Hindlimb muscle (tissue), 1 donor: ENCODE measurements at regions not wholly inside any gene's neighbourhood (a gene's known extent, or its start where the extent isn't known, plus 50 kb on each side); places are given as distances from the start of the nearest gene placed in this dataset.
"Not testable (repeated sequence)": the region's sequence is repeated elsewhere in the genome, so short reads cannot be mapped to it uniquely, and the experiment has no call there.

Source experiments
- DNase-seq: peaks from one replicate; pipeline ENCODE4 v3.0.0-alpha.2; 2013

- no peak for DNase-seq
Observed at GRCh38 chr2:183536290-183536689, 412.0 kb downstream of the NUP35 start.

- no peak for DNase-seq
Observed at GRCh38 chr2:183536714-183537113, 412.5 kb downstream of the NUP35 start.

- DNase-seq = no peak
Observed at GRCh38 chr2:183541766-183542165, 417.5 kb downstream of the NUP35 start.

- DNase-seq = no peak
Observed at GRCh38 chr2:183542606-183543005, 418.4 kb downstream of the NUP35 start.

GRCh38 chr2:183543222-183543621, 419.0 kb downstream of the NUP35 start:
- DNase-seq = no peak

GRCh38 chr2:183543731-183544130, 419.5 kb downstream of the NUP35 start:
- no peak for DNase-seq

GRCh38 chr2:183546560-183547350, 422.5 kb downstream of the NUP35 start:
- not testable (repeated sequence) for DNase-seq

- DNase-seq = no peak
Observed at GRCh38 chr2:183552716-183553115, 428.5 kb downstream of the NUP35 start.

- no peak for DNase-seq
Observed at GRCh38 chr2:183564726-183565125, 440.5 kb downstream of the NUP35 start.

GRCh38 chr2:183575481-183575880, 451.2 kb downstream of the NUP35 start:
- no peak for DNase-seq

- no peak for DNase-seq
Observed at GRCh38 chr2:183579686-183580085, 455.4 kb downstream of the NUP35 start.

- no peak for DNase-seq
Observed at GRCh38 chr2:183592271-183592670, 468.0 kb downstream of the NUP35 start.

- DNase-seq = no peak
Observed at GRCh38 chr2:183594150-183594549, 469.9 kb downstream of the NUP35 start.

GRCh38 chr2:183597841-183598240, 473.6 kb downstream of the NUP35 start:
- no peak for DNase-seq

- DNase-seq = no peak
Observed at GRCh38 chr2:183604065-183604464, 479.8 kb downstream of the NUP35 start.

GRCh38 chr2:183605440-183605839, 481.2 kb downstream of the NUP35 start:
- no peak for DNase-seq

GRCh38 chr2:183606022-183606717, 481.9 kb downstream of the NUP35 start:
- DNase-seq = no peak

GRCh38 chr2:183606718-183607085, 482.5 kb downstream of the NUP35 start:
- DNase-seq = no peak

GRCh38 chr2:183607995-183608394, 483.8 kb downstream of the NUP35 start:
- DNase-seq = no peak

GRCh38 chr2:183608747-183609146, 484.5 kb downstream of the NUP35 start:
- no peak for DNase-seq

GRCh38 chr2:183610724-183611123, 486.5 kb downstream of the NUP35 start:
- DNase-seq = no peak

- peak; percentile 9 for DNase-seq
Observed at GRCh38 chr2:183614799-183615435, 490.7 kb downstream of the NUP35 start.

GRCh38 chr2:183623227-183623626, 499.0 kb downstream of the NUP35 start:
- no peak for DNase-seq

GRCh38 chr2:183630964-183631363, 506.7 kb downstream of the NUP35 start:
- no peak for DNase-seq
